GM19035 (cell line): ENCODE measurements at regions not wholly inside any gene's neighbourhood (a gene's known extent, or its start where the extent isn't known, plus 50 kb on each side); places are given as distances from the start of the nearest gene placed in this dataset.
"Not testable (repeated sequence)": the region's sequence is repeated elsewhere in the genome, so short reads cannot be mapped to it uniquely, and the experiment has no call there.

Experiments used
- ATAC-seq: cut with Tn5 transposase; IDR thresholded peaks from one replicate; pipeline ENCODE4 v1.9.1; 2021; ENCODE audit not compliant: unreplicated experiment

GRCh38 chr13:46498650-46499049 is 54.3 kb upstream of the LRCH1 start:
- ATAC-seq: no peak

- ATAC-seq: no peak
Observed at GRCh38 chr13:46496086-46496485, 56.9 kb upstream of the LRCH1 start.

GRCh38 chr13:46495651-46496050 is 57.3 kb upstream of the LRCH1 start:
- no peak for ATAC-seq

- ATAC-seq: no peak
Observed at GRCh38 chr13:46495066-46495465, 57.9 kb upstream of the LRCH1 start.

DNA sequence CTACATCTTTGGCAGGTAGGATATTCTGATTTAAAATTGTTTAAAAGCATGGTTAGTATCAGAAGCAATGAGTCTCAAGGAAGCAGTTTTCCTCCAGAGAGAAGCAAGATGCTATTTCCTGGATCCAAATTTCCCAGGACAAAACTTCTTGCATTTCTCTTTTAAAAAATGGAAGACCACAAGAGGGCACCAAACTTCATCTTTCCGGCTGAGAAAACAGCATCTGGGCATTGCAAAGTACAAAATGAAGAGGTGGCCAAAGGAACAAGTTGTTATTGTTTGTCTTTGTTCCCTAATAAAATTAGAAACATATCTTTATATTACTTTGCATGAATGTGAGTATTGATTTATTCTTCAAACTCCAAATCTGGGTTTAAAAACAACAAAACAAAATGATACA is 60.0 kb upstream of the LRCH1 start:
- ATAC-seq: no peak

DNA sequence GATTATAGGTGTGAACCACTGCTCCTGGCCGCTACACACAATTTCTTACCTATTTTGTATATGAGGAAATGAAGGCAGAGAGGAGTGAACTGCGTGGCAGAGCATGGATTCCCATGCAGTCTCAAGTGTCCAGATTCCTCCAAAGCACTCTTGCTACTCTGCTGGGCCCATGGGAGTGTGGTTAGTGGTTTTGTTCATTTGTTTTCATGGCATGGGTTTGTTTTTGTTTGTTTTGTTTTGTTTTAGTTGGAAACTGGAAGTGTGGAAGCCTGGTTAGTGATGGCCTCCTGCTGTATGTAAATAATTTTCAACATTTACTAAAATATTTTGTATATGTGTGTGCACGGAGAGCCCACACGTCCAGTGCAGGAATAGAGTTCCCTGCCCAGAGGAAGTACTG is 61.3 kb upstream of the LRCH1 start:
- no peak for ATAC-seq

DNA sequence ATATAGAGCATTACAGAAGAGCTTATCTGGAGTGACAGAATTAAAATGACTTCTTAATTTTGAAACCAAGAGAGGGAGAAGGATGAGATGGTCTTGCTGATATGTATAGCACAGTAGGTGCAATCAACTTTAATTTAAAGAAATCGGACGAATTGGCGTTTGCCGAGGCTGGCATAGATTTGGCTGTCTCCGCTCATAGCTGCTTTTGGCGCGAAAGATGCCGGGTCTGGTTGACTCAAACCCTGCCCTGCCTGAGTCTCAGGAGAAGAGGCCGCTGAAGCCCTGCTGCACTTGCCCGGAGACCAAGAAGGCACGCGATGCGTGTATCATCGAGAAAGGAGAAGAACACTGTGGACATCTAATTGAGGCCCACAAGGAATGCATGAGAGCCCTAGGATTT is 62.3 kb upstream of the LRCH1 start:
- ATAC-seq: not testable (repeated sequence)

DNA sequence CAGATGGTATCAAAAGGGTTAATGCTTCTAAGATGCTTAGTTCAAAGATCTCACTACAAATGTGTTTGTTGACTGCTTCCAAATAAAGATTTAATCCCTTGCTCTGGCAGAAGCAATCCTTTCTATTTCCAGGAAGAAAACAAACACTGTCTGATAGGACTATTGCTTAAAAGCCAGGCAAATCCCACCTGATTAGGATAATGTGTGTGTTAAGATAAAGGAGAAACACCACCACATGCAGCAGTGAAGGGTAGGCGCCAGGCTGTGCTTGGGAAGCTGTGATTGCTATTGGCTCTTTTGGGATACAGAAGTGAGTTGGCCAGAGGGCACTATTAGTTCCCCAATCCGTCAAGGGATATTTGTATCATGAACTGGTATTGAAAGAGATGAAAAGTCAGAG is 62.8 kb upstream of the LRCH1 start:
- no peak for ATAC-seq

GRCh38 chr13:46489586-46490023 is 63.4 kb upstream of the LRCH1 start:
- ATAC-seq: no peak

GRCh38 chr13:46487748-46488147 is 65.2 kb upstream of the LRCH1 start:
- no peak for ATAC-seq

- ATAC-seq: no peak
Observed at GRCh38 chr13:46486270-46486669, 66.7 kb upstream of the LRCH1 start.

DNA sequence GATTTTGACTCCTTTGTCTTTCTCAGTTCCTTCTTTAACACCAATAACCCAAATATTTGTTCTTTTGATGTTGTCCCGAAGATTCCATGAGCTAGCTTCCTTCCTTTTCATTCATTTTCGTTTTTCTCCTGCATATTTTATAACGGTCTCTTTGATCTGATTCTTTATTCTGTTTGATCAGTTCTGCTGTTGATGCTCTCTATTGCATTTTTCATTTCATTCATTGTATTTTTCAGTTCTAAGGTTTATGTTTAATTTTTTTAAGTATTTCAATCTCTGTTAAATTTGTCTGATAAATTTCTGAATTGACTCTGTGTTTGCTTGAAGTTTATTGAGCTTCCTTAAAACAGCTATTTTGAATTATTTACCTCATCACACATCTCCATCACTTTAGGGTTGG is 68.4 kb upstream of the LRCH1 start:
- ATAC-seq: no peak

- no peak for ATAC-seq
Observed at GRCh38 chr13:46481166-46481565, 71.8 kb upstream of the LRCH1 start.

GRCh38 chr13:46480131-46480530 is 72.8 kb upstream of the LRCH1 start:
- ATAC-seq: no peak

GRCh38 chr13:46479691-46480090 is 73.3 kb upstream of the LRCH1 start:
- ATAC-seq: no peak

GRCh38 chr13:46479283-46479682 is 73.7 kb upstream of the LRCH1 start:
- ATAC-seq: no peak

- no peak for ATAC-seq
Observed at GRCh38 chr13:46478651-46479050, 74.3 kb upstream of the LRCH1 start.

DNA sequence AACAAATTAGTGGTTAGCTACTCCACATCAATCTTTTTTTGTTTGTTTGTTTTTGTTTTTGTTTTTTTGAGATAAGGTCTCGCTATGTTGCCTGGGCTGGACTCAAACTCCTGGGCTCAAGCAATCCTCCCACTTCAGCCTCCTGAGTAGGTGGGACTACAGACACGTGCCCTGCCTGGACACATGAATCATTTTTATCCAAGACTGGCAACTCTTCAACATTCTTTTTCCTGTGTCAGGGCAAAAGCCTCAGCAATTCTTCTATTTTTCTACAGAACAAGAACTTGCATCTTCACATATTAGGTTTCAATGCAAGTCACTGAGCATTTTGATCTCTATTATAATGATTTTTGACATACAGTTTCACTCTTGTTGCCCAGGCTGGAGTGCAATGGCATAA is 76.8 kb upstream of the LRCH1 start:
- ATAC-seq: no peak

DNA sequence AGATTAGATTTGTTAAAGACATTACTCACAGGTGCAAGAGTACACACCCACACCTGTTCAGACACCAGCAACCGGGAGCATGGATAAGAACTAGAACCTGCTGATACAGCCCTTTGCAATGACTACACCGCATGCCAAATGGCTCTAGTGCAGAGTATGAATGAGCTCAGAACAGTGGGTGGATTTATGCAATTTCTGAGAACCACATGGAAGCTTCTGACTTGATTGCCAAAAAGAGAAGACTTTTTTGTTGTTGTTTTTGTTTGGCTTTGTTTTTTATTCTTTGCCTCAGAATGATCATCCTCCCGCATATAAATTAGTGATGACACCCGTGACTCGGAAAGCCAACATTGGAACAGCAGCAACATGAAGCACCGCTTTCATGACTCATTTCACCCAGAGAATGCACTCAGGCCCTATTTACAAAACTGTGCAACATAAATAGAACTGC is 77.4 kb upstream of the LRCH1 start:
- ATAC-seq: no peak

DNA sequence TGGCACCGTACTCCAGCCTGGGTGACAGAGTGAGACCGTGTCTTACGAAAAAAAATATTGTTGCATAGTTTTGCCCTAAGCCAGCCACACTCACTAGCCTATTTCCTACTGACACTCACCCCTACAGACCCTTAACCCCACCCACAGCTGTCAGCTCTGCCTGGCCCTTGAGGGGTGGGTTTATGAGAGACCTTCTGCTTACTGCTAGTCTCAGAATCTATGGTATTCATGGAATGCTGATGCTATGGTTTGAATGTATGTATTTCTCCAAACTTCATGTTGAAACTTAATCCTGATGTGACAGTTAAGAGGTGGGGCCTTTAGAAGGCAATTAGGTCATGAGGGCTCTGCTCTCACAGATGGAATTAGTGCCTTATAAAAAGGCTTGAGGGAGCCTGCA is 79.2 kb upstream of the LRCH1 start:
- ATAC-seq: no peak

DNA sequence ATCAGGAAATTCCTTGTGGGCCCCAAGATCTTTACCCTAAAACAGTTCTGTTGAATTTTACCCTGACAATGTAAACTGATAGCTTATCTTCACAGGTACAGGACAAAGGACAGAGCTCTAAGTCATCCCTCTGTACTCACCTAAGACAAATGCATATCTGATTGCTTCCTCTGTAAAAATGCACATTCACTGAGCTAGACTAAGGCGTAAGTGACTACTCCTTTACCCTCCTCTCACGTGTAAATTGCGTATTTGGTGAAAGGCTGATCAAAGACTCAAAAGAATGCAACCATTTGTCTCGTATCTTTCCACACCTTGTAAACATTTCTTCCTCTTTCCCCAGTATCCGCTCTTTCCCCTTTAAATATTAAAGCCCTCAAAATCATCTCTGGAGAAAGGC is 80.6 kb upstream of the LRCH1 start:
- ATAC-seq: no peak

DNA sequence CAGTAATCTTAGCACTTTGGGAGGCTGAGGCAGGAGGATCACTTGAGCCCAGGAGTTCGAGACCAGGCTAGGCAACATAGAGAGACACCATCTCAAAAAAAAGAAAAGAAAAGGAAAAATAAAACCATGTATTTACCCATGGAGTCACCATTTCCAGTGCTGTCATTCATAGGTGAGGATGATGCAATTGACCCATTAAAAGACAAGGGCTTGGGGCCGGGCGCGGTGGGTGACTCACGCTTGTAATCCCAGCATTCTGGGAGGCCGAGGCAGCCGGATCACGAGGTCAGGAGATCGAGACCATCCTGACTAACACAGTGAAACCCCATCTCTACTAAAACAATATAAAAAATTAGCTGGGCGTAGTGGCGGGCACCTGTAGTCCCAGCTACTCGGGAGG is 82.6 kb upstream of the RUBCNL start:
- not testable (repeated sequence) for ATAC-seq

DNA sequence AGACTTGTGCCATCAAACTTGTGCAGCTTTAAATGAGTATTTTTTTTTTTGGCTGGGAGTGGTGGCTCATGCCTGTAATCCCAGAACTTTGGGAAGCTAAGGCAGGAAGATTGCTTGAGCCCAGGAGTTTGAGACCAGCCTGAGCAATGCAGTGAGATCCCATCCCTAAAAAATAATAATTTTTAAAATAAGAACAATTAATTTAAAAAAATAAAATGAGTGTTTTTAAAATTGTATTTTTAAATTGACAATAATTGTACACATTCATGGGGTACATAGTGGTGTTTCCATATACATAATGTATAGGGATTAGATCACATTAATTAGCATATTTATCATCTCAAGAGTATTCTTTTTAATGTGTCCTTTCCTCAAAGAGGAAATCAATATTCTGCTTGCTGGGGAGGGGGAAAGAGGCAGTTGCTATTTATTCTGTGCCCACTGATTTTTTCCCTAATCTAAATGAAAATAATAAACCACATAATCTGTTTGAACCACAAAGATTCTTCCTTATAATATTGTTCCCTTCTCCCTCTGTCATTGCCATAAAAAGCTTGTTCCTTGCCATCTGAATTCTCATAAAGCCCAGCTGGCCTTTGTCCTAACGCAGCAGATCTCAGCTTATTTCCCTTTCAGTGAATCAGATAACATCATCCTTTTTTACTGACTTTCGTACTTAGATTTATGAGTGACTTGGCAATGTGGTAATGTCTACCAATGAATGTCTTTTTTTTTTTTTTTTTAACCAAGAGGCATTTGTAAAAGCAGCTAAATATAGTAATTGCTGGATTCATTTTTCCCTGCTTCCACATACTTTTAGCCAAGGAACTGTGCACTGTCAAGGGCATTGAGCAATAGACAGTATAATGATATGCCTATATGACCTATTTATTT is 81.8 kb upstream of the RUBCNL start:
- no peak for ATAC-seq
